NT2/D1 (cell line): ENCODE measurements at regions not wholly inside any gene's neighbourhood (a gene's known extent, or its start where the extent isn't known, plus 50 kb on each side); places are given as distances from the start of the nearest gene placed in this dataset.
"Not testable (repeated sequence)": the region's sequence is repeated elsewhere in the genome, so short reads cannot be mapped to it uniquely, and the experiment has no call there.

Experiments
- YY1 ChIP-seq: IDR thresholded peaks from 2 replicates; pipeline ENCODE4 v1.6.1; 2011; ENCODE audit not compliant: insufficient read length, insufficient read depth
- ZNF274 ChIP-seq: IDR thresholded peaks from 2 replicates; pipeline ENCODE4 v1.6.1; 2011; ENCODE audit warnings: mild to moderate bottlenecking, low read depth, low read length

DNA sequence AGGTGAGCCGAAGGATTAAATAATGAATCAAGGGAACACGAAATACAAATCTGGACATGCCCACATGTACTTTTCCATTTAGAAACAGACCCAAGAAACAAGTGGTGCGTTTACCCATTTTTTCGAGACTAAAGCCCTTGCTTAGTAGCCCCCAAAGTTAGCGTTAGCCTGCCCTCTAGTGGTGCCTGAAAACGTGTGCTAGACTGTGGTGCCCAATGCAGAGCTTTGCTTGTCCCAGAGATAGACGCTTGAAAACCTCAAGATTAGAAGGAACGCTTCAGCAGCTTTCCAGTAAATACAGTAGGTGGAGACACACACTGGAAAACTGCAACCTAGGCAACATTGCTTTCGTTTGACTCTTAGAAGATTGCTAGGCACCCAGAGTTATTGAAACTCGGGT lies 197.0 kb downstream of the TP53TG3F start:
- TF ChIP-seq ZNF274, YY1: not testable (repeated sequence)
